ENCODE measurements at regions not wholly inside any gene's neighbourhood (a gene's known extent, or its start where the extent isn't known, plus 50 kb on each side); places are given as distances from the start of the nearest gene placed in this dataset.

DNA sequence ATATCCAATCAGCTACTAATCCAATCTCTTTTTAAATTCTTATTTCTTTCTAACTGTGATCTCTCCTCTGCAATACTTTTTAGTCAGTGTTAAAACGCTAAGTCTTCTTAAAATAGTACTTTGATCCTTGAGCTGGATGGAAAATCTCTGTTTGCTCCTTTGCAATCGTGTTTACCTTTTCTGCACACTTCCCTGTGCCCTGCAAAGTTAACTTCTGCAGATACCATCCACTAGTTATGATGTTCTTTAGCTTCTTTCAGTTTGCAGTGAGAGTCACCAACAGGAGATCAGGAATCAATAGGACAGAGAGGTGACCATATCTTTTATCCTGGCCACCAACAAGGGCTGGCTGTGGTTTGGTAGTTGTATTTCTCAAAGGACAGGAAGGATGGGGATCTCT lies 391.5 kb downstream of the GASK1B start:
- Histone ChIP-seq H3K4me1 (ENCODE audit: control insufficient read depth, low read length) (no peaks in the 10 kb centered on the region), H3K9me3 (ENCODE audit: control insufficient read depth, insufficient read depth, low read length) (no peaks in the 10 kb centered on the region), H3K36me3 (ENCODE audit: control insufficient read depth, low read length) (no peaks in the 10 kb centered on the region), H3F3A (ENCODE audit: control insufficient read depth, insufficient read depth) (no peaks in the 10 kb centered on the region), H3K4me3 (ENCODE audit: low read length) (no peak overlapping the region), H3K79me2 (ENCODE audit: control insufficient read depth, low read length) (no peaks in the 10 kb centered on the region), H4K20me1 (ENCODE audit: control insufficient read depth, insufficient read depth, low read depth, low read length) (no peaks in the 10 kb centered on the region), H3K4me2 (ENCODE audit: low read length) (no peak overlapping the region), H3K27me3 (ENCODE audit: control insufficient read depth, low read length) (no peaks in the 10 kb centered on the region), H3K27ac (ENCODE audit: low read depth, low read length) (no peak overlapping the region), H3K9me2 (replicated peaks; ENCODE audit: control insufficient read depth, low read length) (no peaks in the 10 kb centered on the region)
- no peak for TF ChIP-seq EZH2phosphoT487 (IDR thresholded peaks at IDR 0.05; ENCODE audit: borderline replicate concordance, low read length)
- TF ChIP-seq, protein P1, sequence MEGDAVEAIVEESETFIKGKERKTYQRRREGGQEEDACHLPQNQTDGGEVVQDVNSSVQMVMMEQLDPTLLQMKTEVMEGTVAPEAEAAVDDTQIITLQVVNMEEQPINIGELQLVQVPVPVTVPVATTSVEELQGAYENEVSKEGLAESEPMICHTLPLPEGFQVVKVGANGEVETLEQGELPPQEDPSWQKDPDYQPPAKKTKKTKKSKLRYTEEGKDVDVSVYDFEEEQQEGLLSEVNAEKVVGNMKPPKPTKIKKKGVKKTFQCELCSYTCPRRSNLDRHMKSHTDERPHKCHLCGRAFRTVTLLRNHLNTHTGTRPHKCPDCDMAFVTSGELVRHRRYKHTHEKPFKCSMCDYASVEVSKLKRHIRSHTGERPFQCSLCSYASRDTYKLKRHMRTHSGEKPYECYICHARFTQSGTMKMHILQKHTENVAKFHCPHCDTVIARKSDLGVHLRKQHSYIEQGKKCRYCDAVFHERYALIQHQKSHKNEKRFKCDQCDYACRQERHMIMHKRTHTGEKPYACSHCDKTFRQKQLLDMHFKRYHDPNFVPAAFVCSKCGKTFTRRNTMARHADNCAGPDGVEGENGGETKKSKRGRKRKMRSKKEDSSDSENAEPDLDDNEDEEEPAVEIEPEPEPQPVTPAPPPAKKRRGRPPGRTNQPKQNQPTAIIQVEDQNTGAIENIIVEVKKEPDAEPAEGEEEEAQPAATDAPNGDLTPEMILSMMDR (IDR thresholded peaks at IDR 0.05; ENCODE audit: low read depth, low read length, poor library complexity, severe bottlenecking): no peak

DNA sequence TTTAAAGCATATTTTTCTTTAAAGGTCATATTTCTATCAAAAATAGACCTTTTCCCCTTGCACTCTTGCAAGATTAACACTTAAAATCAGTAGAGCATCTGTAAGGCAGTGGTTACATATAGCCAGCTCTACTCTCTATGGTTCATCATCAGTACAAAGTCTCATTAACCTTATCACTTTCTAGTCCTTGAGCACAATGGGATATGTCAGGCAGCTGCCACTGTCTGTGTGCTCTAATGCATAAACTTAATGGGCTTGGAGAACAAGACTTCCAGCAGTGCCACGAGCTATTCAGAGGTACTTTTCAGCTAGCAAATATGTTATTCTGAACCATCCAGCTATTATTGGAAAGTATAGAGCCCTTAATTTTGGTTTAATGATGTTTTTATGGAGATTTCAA lies 393.7 kb downstream of the GASK1B start:
- no peaks in the 10 kb centered on the region for H3F3A ChIP-seq (ENCODE audit: control insufficient read depth, insufficient read depth)
- no peak overlapping the region for H3K4me3 ChIP-seq (ENCODE audit: low read length)
- H3K9me3 ChIP-seq (ENCODE audit: control insufficient read depth, insufficient read depth, low read length): no peaks in the 10 kb centered on the region
- H3K79me2 ChIP-seq (ENCODE audit: control insufficient read depth, low read length): no peaks in the 10 kb centered on the region
- H4K20me1 ChIP-seq (ENCODE audit: control insufficient read depth, insufficient read depth, low read depth, low read length): no peaks in the 10 kb centered on the region
- no peak overlapping the region for H3K4me2 ChIP-seq (ENCODE audit: low read length)
- no peak overlapping the region for H3K27ac ChIP-seq (ENCODE audit: low read depth, low read length)
- H3K4me1 ChIP-seq (ENCODE audit: control insufficient read depth, low read length): no peaks in the 10 kb centered on the region
- TF ChIP-seq EZH2phosphoT487 (IDR thresholded peaks at IDR 0.05; ENCODE audit: borderline replicate concordance, low read length): no peak
- TF ChIP-seq, protein P1 (IDR thresholded peaks at IDR 0.05; ENCODE audit: low read depth, low read length, poor library complexity, severe bottlenecking): no peak
- H3K27me3 ChIP-seq (ENCODE audit: control insufficient read depth, low read length): no peaks in the 10 kb centered on the region
- no peaks in the 10 kb centered on the region for H3K9me2 ChIP-seq (replicated peaks; ENCODE audit: control insufficient read depth, low read length)
- H3K36me3 ChIP-seq (ENCODE audit: control insufficient read depth, low read length): no peaks in the 10 kb centered on the region

DNA sequence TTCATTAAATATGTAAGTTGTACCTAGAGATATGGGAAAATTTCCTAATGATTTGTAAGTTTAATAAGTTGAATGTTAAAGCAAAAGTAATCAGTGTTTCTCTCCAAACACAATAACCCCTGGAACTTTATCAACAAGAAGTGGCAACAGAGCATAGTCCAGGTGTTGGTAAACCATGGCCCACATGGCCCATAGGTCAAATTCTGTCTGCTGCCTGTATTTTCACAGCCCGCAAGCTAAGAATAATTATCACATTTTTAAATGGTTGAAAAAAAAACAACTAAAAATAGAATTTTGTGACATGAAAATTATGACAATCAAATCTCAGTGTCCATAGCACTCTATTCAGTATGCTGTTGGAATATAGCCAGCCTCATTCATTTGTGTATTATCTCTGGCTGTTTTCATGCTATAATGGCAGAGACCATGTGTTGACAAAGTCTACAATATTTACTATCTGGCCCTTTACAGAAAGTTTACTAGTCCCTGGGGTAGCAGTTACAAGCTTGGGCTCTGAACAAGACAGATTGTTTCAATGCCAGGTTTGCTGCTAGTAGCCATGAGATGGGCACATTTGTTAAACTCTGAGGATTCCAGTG lies 395.8 kb downstream of the GASK1B start:
- Histone ChIP-seq H4K20me1 (ENCODE audit: control insufficient read depth, insufficient read depth, low read depth, low read length) (no peaks in the 10 kb centered on the region), H3K9me3 (ENCODE audit: control insufficient read depth, insufficient read depth, low read length) (no peaks in the 10 kb centered on the region)
- TF ChIP-seq, protein P1 (IDR thresholded peaks at IDR 0.05; ENCODE audit: low read depth, low read length, poor library complexity, severe bottlenecking): no peak
- TF ChIP-seq EZH2phosphoT487 (IDR thresholded peaks at IDR 0.05; ENCODE audit: borderline replicate concordance, low read length): no peak

More for the DNA sequence above, 395.8 kb downstream of the GASK1B start:
- Histone ChIP-seq H3F3A (ENCODE audit: control insufficient read depth, insufficient read depth) (no peaks in the 10 kb centered on the region), H3K27me3 (ENCODE audit: control insufficient read depth, low read length) (no peaks in the 10 kb centered on the region), H3K27ac (ENCODE audit: low read depth, low read length) (no peak overlapping the region), H3K36me3 (ENCODE audit: control insufficient read depth, low read length) (no peaks in the 10 kb centered on the region), H3K9me2 (replicated peaks; ENCODE audit: control insufficient read depth, low read length) (no peaks in the 10 kb centered on the region), H3K4me2 (ENCODE audit: low read length) (no peak overlapping the region), H3K79me2 (ENCODE audit: control insufficient read depth, low read length) (no peaks in the 10 kb centered on the region), H3K4me1 (ENCODE audit: control insufficient read depth, low read length) (no peaks in the 10 kb centered on the region), H3K4me3 (ENCODE audit: low read length) (no peak overlapping the region)

All from DOHH2 (cell line).